Skeletal muscle tissue (tissue), 3 donors: ENCODE measurements at regions not wholly inside any gene's neighbourhood (a gene's known extent, or its start where the extent isn't known, plus 50 kb on each side); places are given as distances from the start of the nearest gene placed in this dataset.

Source experiments
- H3K27ac ChIP-seq: one replicate; pipeline ENCODE4 v1.7.0; 2013; ENCODE audit warnings: mild to moderate bottlenecking, low read depth, low read length, inconsistent platforms
- H3K27me3 ChIP-seq, 3 donors: one replicate each; pipeline ENCODE4 v1.7.0; 2013; ENCODE audit warnings: low read length in 3 of 3; ENCODE audit not compliant: control insufficient read depth in 3 of 3, insufficient read depth in 3 of 3
- H3K36me3 ChIP-seq, 3 donors: one replicate each; pipeline ENCODE4 v1.7.0; 2013; ENCODE audit warnings: low read length in 3 of 3; ENCODE audit not compliant: control insufficient read depth in 3 of 3, insufficient read depth in 3 of 3
- H3K4me1 ChIP-seq, 3 donors: one replicate each; pipeline ENCODE4 v1.7.0; 2013; ENCODE audit warnings: low read length in 3 of 3, mild to moderate bottlenecking in 3 of 3; ENCODE audit not compliant: control insufficient read depth in 3 of 3, insufficient read depth in 3 of 3
- H3K4me3 ChIP-seq, 3 donors: one replicate each; pipeline ENCODE4 v1.7.0; 2013; ENCODE audit warnings: low read length in 3 of 3
- H3K9ac ChIP-seq, 3 donors: one replicate each; pipeline ENCODE4 v1.7.0; 2013; ENCODE audit warnings: low read length in 3 of 3, mild to moderate bottlenecking in 3 of 3, moderate library complexity in 2 of 3, low read depth in 1 of 3
- H3K9me3 ChIP-seq, 3 donors: one replicate each; pipeline ENCODE4 v1.7.0; 2013; ENCODE audit warnings: low read length in 3 of 3; ENCODE audit not compliant: control insufficient read depth in 3 of 3
- donor health status: Osteomylitis.

DNA sequence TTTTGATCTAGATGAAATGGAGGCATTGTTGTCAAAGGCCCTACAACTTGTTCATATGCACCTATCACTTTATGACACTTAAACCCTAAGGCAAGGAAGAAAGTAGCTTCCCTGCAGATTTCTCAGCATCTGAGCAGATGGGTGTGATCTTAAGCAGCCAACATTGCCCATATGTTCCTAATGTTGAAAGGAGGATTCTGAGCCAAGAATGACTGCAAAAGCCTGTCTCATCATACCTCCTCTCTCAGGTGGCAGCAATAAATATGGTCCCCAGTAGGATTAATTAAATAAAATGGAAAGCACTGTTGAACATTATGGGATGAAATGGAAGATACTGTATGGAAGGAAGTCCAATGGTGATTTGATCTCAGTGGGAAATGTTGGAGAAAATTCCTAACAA is 538.1 kb upstream of the MAN1A1 start:
- H3K4me3 ChIP-seq, result no peak overlapping the region
- no peak overlapping the region for H3K27ac ChIP-seq
- no peaks in the 10 kb centered on the region for H3K27me3 ChIP-seq
- no peaks in the 10 kb centered on the region for H3K36me3 ChIP-seq
- no peak overlapping the region for H3K9ac ChIP-seq
- no peaks in the 10 kb centered on the region for H3K4me1 ChIP-seq
- H3K9me3 ChIP-seq, result no peaks in the 10 kb centered on the region

DNA sequence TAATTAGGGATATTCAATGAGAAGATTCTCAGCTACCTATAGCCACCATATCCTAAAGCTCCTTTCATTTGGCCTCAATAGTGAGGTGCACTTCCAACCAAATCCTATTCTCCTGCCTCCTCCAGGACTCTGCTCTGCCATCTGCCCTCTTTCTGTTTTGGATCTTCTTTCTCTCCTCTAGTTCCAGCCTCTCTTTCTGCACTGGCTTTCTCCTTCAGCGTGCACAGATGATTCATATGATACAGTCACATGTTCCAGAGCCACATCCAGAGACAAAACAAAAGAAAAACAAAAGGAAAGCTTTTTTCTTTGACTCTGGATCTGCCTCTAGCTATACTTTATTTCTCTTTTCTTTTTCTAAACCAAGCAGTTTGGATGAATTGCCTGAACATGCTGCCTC is 531.9 kb upstream of the MAN1A1 start:
- no peaks in the 10 kb centered on the region for H3K27me3 ChIP-seq
- H3K36me3 ChIP-seq, result no peaks in the 10 kb centered on the region
- H3K4me3 ChIP-seq, result no peak overlapping the region
- no peak overlapping the region for H3K9ac ChIP-seq
- H3K9me3 ChIP-seq, result no peaks in the 10 kb centered on the region
- no peak overlapping the region for H3K27ac ChIP-seq
- H3K4me1 ChIP-seq, result no peaks in the 10 kb centered on the region

DNA sequence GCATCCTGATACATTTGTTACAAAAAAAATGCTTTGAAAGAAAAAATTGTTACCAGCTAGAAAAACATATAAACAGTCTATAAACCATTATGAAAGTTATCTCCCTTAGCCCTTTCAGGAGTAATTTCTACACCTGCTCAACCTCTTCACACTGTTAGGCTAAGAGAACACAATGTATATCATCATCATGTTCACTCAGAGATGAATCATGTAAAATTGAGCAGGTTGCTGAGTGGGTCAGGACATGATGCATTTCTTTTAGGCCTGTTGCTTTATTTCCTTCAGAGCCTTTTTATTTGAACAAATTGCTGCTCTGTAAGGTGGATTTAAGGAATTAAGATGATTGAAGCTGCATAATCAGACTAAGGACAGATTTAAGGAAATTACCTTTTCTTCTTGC is 531.3 kb upstream of the MAN1A1 start:
- no peaks in the 10 kb centered on the region for H3K27me3 ChIP-seq
- H3K36me3 ChIP-seq, result no peaks in the 10 kb centered on the region
- H3K9ac ChIP-seq, result no peak overlapping the region
- H3K4me1 ChIP-seq, result no peaks in the 10 kb centered on the region
- H3K9me3 ChIP-seq, result no peaks in the 10 kb centered on the region
- no peak overlapping the region for H3K4me3 ChIP-seq
- no peak overlapping the region for H3K27ac ChIP-seq

DNA sequence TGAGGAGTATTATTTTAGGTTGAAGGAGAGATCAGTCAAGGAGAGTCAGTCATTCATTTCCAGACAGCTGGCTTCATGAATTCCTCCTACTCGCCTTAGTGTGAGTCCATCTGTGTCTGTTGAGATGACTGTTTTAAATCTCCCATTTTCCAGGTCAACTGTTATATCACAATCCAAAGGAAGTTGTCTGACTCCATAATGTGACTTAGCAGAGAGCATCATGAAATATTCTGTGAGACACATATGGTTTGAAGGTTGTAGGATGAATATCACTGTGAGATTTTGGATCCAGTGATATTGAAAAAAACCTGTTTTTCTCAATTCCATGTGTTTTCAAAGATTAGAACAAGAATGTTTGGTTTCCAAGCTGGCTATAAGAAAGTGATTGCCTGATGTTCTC is 530.2 kb upstream of the MAN1A1 start:
- Histone ChIP-seq H3K9me3 (no peaks in the 10 kb centered on the region), H3K9ac (no peak overlapping the region), H3K27me3 (no peaks in the 10 kb centered on the region), H3K27ac (no peak overlapping the region), H3K4me1 (no peaks in the 10 kb centered on the region), H3K36me3 (no peaks in the 10 kb centered on the region), H3K4me3 (no peak overlapping the region)

DNA sequence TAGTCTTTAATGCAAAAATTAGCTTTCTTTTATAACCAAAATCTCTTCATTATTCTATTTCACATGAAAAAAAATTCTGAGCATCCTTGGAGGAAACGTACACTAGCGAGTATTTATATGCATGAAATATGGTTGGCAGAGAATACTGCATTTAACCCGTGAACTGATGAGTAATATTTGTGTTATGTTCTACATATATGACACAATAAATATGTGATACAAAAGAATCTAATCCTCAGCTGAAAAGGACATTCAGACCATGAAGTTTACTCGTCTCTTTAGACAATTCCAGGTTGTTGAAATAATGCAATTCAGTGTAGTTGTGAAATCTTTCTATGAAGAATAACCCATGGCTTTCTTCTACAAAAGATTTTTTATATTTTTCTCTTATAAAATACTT is 524.8 kb upstream of the MAN1A1 start:
- no peaks in the 10 kb centered on the region for H3K36me3 ChIP-seq
- H3K4me3 ChIP-seq, result no peak overlapping the region
- H3K9me3 ChIP-seq, result no peaks in the 10 kb centered on the region
- no peaks in the 10 kb centered on the region for H3K27me3 ChIP-seq
- no peaks in the 10 kb centered on the region for H3K4me1 ChIP-seq
- H3K27ac ChIP-seq, result no peak overlapping the region
- H3K9ac ChIP-seq, result no peak overlapping the region

DNA sequence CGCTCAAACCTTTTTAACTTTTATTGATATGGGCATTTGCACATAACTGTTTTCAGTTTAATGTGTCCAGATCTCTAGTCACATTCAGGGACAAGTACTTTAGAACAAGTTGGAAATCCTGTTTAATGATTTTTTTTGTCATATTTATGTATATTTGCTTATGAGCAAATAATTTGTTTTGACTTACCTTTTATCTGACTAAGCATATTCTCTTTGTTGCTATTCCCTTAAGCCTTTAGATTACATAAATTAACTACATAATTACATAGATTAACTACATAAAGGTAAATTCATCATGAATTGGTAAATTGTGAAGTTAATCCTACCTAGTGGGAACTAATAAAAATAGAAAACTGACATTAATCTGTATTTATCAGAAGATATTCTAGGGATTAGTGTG is 523.5 kb upstream of the MAN1A1 start:
- Histone ChIP-seq H3K9ac (no peak overlapping the region), H3K36me3 (no peaks in the 10 kb centered on the region), H3K4me3 (no peak overlapping the region), H3K27ac (no peak overlapping the region), H3K4me1 (no peaks in the 10 kb centered on the region), H3K9me3 (no peaks in the 10 kb centered on the region), H3K27me3 (no peaks in the 10 kb centered on the region)

DNA sequence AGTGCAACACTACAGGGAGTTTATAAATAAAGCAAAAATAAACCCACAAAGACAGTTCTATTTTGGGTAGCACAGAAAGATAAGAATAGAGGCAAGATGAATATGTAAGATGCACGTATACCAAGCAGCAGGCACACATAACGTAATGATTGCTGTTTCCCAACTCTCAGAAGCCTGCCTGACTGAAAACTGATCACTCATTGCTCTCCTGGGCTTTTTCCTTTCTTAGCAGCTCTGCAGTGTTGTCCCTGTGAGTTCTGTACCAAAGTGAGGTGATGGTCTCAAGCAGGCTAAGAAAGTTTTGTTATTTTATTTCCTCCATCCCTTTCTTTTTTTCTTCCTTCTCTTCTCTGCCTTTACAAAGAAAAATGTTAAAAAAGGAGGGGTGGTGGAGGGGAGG is 522.0 kb upstream of the MAN1A1 start:
- Histone ChIP-seq H3K27ac (no peak overlapping the region), H3K27me3 (no peaks in the 10 kb centered on the region), H3K4me3 (no peak overlapping the region)

DNA sequence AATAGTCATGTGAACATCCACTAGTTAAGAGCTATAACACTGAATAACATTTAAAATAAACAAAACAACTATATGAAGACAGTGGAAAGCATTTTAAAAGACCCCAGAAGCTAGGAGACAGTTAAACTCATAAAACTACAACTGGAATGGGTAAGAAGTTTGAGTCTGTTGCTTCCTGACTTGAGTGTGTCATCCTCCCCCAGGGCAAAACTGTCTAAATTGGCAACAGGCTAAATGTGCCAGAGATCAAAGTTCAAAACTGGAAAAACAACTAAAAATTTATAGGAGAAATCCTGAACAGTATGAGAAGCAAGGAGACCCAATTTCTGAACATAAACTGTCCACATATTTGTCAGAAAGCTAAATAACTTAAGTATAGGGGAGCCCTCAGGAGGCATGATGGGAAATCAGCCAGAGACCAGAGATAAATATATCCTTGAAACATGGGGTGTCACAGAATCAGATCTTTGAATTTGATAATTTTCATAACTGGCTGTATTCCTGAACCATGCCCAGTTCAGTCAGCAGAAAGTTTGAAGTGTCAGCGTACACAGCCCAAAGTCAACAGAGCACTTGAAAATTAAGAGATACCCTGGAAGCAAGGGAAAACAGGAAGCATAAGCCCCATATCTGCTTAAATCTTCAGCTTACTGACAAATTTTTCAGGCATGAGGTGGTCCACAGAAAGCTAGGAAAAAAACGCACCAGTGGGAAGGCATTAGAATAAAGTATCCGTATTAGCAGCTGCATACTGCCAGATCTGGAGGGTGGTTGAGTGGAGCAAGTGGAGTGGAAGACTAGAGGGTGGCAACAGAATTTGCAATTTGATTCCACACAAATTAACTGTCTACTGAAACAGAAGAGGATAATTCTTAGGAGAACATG is 516.1 kb upstream of the MAN1A1 start:
- Histone ChIP-seq H3K36me3 (no peaks in the 10 kb centered on the region), H3K9me3 (peaks cover 0 to 4% (median 3%) of the 10 kb centered on the region in 3 donors), H3K27ac (no peak overlapping the region), H3K4me3 (no peak overlapping the region), H3K27me3 (no peaks in the 10 kb centered on the region), H3K9ac (no peak overlapping the region), H3K4me1 (no peaks in the 10 kb centered on the region)

More for the DNA sequence above, 522.0 kb upstream of the MAN1A1 start:
- Histone ChIP-seq H3K9ac (no peak overlapping the region), H3K9me3 (no peaks in the 10 kb centered on the region), H3K36me3 (no peaks in the 10 kb centered on the region), H3K4me1 (no peaks in the 10 kb centered on the region)

DNA sequence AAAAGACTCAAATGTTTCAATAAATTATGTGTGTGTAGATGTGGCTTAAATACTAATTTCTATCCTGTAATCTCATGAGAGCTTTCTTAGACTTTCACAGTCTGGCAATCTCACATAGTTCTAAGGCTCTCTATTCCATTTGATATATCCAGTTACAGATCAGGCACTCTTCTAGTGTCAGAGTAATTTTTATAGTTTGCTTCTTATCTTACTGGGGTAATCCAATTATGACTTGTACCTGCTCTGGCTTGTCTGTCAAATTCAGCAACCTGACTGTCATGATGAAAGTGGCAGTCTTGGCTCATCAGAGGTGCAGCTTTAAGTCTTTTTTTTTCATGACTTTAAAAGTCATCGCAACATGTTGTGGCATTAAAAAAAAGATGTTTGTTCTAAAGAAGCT is 513.2 kb upstream of the MAN1A1 start:
- no peak overlapping the region for H3K27ac ChIP-seq
- no peak overlapping the region for H3K4me3 ChIP-seq
- no peaks in the 10 kb centered on the region for H3K27me3 ChIP-seq
- H3K36me3 ChIP-seq, result no peaks in the 10 kb centered on the region
- no peaks in the 10 kb centered on the region for H3K4me1 ChIP-seq
- H3K9ac ChIP-seq, result no peak overlapping the region
- peaks cover 0 to 4% (median 3%) of the 10 kb centered on the region in 3 donors for H3K9me3 ChIP-seq

DNA sequence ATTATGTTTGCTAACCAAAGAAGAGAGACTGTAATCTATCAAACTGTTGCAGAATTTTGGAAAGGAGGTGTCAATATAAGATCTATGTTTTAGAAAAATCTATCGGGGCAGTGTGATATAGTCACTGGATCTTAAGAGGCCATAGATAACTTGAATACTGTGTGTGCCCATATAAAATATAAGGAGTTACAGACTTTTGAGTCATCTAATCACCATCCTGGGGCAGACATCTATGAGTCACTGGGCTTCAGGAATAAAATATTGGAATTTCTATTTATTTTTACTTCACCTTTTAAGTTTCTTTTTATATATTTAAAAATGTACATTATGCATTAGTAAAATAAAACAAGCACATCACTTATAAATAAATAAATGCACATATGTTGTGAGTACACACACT is 509.3 kb upstream of the MAN1A1 start:
- Histone ChIP-seq H3K4me1 (no peaks in the 10 kb centered on the region), H3K9ac (no peak overlapping the region), H3K27me3 (no peaks in the 10 kb centered on the region), H3K4me3 (no peak overlapping the region), H3K27ac (no peak overlapping the region), H3K9me3 (no peaks in the 10 kb centered on the region), H3K36me3 (no peaks in the 10 kb centered on the region)
